DMS153 treated with DMSO at 0.1 percent for 48 hours (cell line): ENCODE measurements at regions not wholly inside any gene's neighbourhood (a gene's known extent, or its start where the extent isn't known, plus 50 kb on each side); places are given as distances from the start of the nearest gene placed in this dataset.
"Not testable (repeated sequence)": the region's sequence is repeated elsewhere in the genome, so short reads cannot be mapped to it uniquely, and the experiment has no call there.

ENCODE experiments used
- DNase-seq: peaks from one replicate; lab custom pipeline; 2025; ENCODE audit not compliant: unreplicated experiment; lab: John Stamatoyannopoulos, UW

- DNase-seq: no peak
Measured at GRCh38 chr4:57916479-57916878, 806.3 kb upstream of the IGFBP7 start.

DNA sequence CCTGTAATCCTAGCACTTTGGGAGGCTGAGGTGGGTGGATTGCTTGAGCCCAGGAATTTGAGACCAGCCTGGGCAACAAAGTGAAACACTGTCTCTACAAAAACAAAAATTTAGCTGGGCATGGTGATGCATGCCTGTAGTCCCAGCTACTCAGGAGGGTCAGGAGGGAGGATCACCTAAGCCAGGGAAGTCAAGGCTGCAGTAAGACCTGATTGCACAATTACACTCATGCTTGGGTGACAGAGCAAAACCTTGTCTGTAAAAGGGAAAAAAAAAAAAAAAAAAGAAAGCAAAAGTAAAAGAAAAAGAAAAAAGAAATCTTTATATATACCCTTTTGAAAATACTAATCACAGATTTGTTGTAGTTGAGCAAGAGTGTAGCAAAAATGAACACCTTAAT is 801.0 kb upstream of the IGFBP7 start:
- DNase-seq: no peak

- DNase-seq: no peak
Measured at GRCh38 chr4:57910151-57910550, 800.0 kb upstream of the IGFBP7 start.

DNA sequence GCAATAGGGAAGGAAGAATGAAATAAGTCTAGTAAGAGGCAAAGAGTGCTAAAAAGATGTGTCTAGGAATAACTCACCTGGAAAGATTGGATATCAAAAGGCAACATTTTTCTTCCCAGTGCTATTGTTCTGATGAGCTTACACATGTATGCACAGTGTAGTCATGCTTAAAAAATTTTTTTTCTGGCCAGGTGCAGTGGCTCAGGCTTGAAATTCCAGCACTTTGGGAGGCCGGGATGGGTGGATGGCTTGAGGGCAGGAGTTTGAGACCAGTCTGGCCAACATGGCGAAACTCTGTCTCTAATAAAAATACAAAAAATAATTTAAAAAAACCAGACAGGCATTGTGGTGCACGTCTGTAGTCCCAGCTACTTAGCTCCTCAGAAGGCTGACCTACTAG is 795.8 kb upstream of the IGFBP7 start:
- no peak for DNase-seq

GRCh38 chr4:57877047-57877458 is 766.9 kb upstream of the IGFBP7 start:
- no peak for DNase-seq

- no peak for DNase-seq
Measured at GRCh38 chr4:57875829-57876392, 765.7 kb upstream of the IGFBP7 start.

- no peak for DNase-seq
Measured at GRCh38 chr4:57866468-57867171, 756.4 kb upstream of the IGFBP7 start.

GRCh38 chr4:57865264-57865663 is 755.1 kb upstream of the IGFBP7 start:
- no peak for DNase-seq

- DNase-seq: no peak
Measured at GRCh38 chr4:57854748-57855147, 744.6 kb upstream of the IGFBP7 start.

GRCh38 chr4:57850141-57850540 is 740.0 kb upstream of the IGFBP7 start:
- DNase-seq: no peak

- DNase-seq: no peak
Measured at GRCh38 chr4:57832083-57832482, 721.9 kb upstream of the IGFBP7 start.

DNA sequence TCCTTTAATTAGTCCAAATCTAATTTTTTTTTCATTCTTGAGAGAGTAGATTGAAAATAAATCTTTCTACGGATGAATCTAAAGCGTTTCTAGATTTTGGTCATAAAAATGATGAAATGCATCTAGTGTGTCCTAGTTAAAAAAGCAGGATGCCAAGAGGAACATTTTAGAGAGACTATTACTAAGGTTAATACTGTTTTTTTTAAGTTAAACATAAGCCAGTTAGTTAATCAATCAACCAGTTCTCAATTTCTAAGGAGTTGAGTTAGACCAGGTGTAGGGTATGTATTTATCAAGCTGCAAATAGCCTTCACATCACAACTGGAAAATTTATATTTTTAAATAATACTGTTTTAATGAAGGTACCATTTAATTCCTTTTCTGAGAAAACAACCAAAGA is 679.5 kb upstream of the IGFBP7 start:
- DNase-seq: no peak

DNA sequence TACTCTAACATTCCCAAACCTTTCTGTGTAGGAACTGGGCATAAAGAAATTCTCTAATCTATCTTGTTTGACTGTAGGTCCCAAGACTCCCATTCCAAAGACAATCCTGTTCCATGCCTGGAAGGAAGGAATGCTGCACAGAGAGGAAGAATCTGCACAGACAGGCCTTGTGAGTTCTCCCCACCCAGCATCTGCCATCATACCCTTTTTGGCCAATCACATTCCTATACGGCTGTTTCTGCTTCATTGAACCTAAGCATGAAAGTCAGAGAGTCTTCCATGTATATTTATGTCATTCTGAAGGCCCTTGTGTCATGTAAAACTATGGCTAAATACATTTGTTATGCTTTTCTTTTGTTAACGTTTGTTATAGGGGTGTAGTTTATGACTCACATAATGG is 667.7 kb upstream of the IGFBP7 start:
- DNase-seq: no peak

- DNase-seq: no peak
Measured at GRCh38 chr4:57774681-57775080, 664.5 kb upstream of the IGFBP7 start.

- no peak for DNase-seq
Measured at GRCh38 chr4:57774171-57774570, 664.0 kb upstream of the IGFBP7 start.

DNA sequence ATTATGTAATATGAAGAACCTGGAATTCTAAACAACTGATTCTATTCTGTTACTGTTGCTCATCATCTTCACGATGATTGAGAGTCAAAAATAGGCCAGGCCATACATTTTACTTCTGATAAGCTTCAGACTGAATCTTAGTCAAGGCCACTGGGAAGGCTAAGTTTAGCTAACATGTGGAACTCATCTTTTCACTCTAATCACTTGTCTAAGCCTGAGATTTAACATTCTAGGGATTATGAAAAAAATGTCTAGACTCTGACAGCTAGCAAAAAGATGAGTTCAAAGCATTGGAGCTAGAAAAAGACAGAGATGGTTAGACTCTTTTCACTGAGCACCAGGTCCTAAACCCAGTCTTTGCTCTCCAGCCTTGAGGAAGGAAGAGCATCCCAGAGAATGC is 656.2 kb upstream of the IGFBP7 start:
- no peak for DNase-seq

GRCh38 chr4:57764856-57765255 is 654.7 kb upstream of the IGFBP7 start:
- no peak for DNase-seq

GRCh38 chr4:57763070-57763469 is 652.9 kb upstream of the IGFBP7 start:
- no peak for DNase-seq

GRCh38 chr4:57740625-57741190 is 630.5 kb upstream of the IGFBP7 start:
- no peak for DNase-seq

- no peak for DNase-seq
Measured at GRCh38 chr4:57736781-57737180, 626.6 kb upstream of the IGFBP7 start.

- DNase-seq: no peak
Measured at GRCh38 chr4:57734104-57734670, 624.0 kb upstream of the IGFBP7 start.

- not testable (repeated sequence) for DNase-seq
Measured at GRCh38 chr4:57729775-57730570, 619.8 kb upstream of the IGFBP7 start.
